H1 (cell line): ENCODE measurements at regions not wholly inside any gene's neighbourhood (a gene's known extent, or its start where the extent isn't known, plus 50 kb on each side); places are given as distances from the start of the nearest gene placed in this dataset.

Experiments
- CTCF ChIA-PET: fragments of 300-600 bp; sonication (Branson Sonifier 250); formaldehyde crosslinking; loops from one replicate; lab custom pipeline; 2021; ENCODE audit not compliant: partially characterized antibody; lab: Charles Lee
- POLR2A ChIA-PET: fragments of 300-600 bp; sonication (Branson Sonifier 250); formaldehyde crosslinking; loops from one replicate; lab custom pipeline; 2021; ENCODE audit warnings: inconsistent platforms; ENCODE audit not compliant: partially characterized antibody; lab: Charles Lee
- DNase-seq, 2 experiments: peaks; one replicate each; pipeline versions ENCODE4 v3.0.0 to v3.0.0-alpha.2; 2010 to 2022; ENCODE audit warnings: low spot score in 2 of 2, low read depth in 1 of 2, mixed read lengths in 1 of 2
- FAIRE-seq: peaks from 2 replicates; lab custom pipeline; 2011; peaks lifted over from hg19 to GRCh38; lab: Jason Lieb, UNC
- H2AFZ ChIP-seq: 2 replicates; pipeline ENCODE4 v1.8.1; 2012; ENCODE audit warnings: low read length, inconsistent platforms
- H2AK5ac ChIP-seq: 2 replicates; pipeline ENCODE4 v1.6.1; 2013; ENCODE audit warnings: low read depth, low read length
- H2BK120ac ChIP-seq: replicated peaks from 2 replicates; pipeline ENCODE3; 2013; ENCODE audit warnings: low read depth, low read length, inconsistent platforms
- H2BK12ac ChIP-seq: 2 replicates; pipeline ENCODE4 v1.6.1; 2013; ENCODE audit warnings: low read depth, low read length
- H2BK15ac ChIP-seq: 2 replicates; pipeline ENCODE4 v1.6.1; 2013; ENCODE audit warnings: low read length
- H2BK20ac ChIP-seq: 2 replicates; pipeline ENCODE4 v1.6.1; 2013; ENCODE audit warnings: low read length
- H2BK5ac ChIP-seq: 2 replicates; pipeline ENCODE4 v1.6.1; 2013; ENCODE audit warnings: low read depth, low read length
- H3K14ac ChIP-seq: 2 replicates; pipeline ENCODE4 v1.6.1; 2013; ENCODE audit warnings: inconsistent platforms; ENCODE audit not compliant: insufficient read length
- H3K18ac ChIP-seq: 2 replicates; pipeline ENCODE4 v1.6.1; 2013; ENCODE audit warnings: low read length; ENCODE audit errors: extremely low read depth
- H3K23ac ChIP-seq: 2 replicates; pipeline ENCODE4 v1.6.1; 2013; ENCODE audit warnings: inconsistent platforms; ENCODE audit not compliant: insufficient read length
- H3K23me2 ChIP-seq: 2 replicates; pipeline ENCODE4 v1.6.1; 2013; ENCODE audit warnings: low read depth, low read length
- H3K27ac ChIP-seq: 2 replicates; pipeline ENCODE4 v1.6.1; 2011; ENCODE audit warnings: low read depth, low read length, inconsistent platforms
- H3K27me3 ChIP-seq, 4 experiments: replicated peaks in 1 of 4; 1 replicate in 1 of 4; 2 replicates in 3 of 4; pipeline versions ENCODE4 v1.6.1 to v1.8.1; 2011 to 2013; ENCODE audit warnings: low read length in 3 of 4, mild to moderate bottlenecking in 3 of 4, inconsistent platforms in 2 of 4, mixed read lengths in 2 of 4, moderate library complexity in 1 of 4; ENCODE audit not compliant: control insufficient read depth in 3 of 4, insufficient read depth in 3 of 4; ENCODE audit errors: extremely low read depth in 1 of 4
- H3K36me3 ChIP-seq, 4 experiments: 2 replicates each; pipeline versions ENCODE4 v1.6.1 to v1.8.1; 2011 to 2013; ENCODE audit warnings: mild to moderate bottlenecking in 4 of 4, low read length in 3 of 4, moderate library complexity in 2 of 4, control low read depth in 1 of 4, inconsistent platforms in 1 of 4; ENCODE audit not compliant: insufficient read depth in 4 of 4, control insufficient read depth in 2 of 4
- H3K4ac ChIP-seq: replicated peaks from 2 replicates; pipeline ENCODE3; 2013; ENCODE audit warnings: low read length, low read depth, mixed read lengths, inconsistent platforms; ENCODE audit not compliant: insufficient read length
- H3K4me1 ChIP-seq, 4 experiments: replicated peaks in 1 of 4; 1 replicate in 1 of 4; 2 replicates in 3 of 4; pipeline versions ENCODE4 v1.6.1 to v1.8.1; 2011 to 2013; ENCODE audit warnings: low read length in 3 of 4, inconsistent platforms in 2 of 4, mixed read lengths in 1 of 4; ENCODE audit not compliant: insufficient read depth in 4 of 4, control insufficient read depth in 3 of 4
- H3K4me2 ChIP-seq, 2 experiments: 2 replicates each; pipeline versions ENCODE4 v1.6.1 to v1.8.1; 2011 to 2013; ENCODE audit warnings: low read depth in 2 of 2, low read length in 2 of 2, control low read depth in 1 of 2, inconsistent platforms in 1 of 2, mild to moderate bottlenecking in 1 of 2; ENCODE audit not compliant: insufficient read depth in 1 of 2
- H3K4me3 ChIP-seq, 4 experiments: fragments of 200-600, 300-600 bp in 1 of 4; sonication (generic), shearing (Covaris generic), sonication (Bioruptor Twin) in 1 of 4; 2 replicates each; pipeline versions ENCODE4 v1.5.1 to v1.8.1; 2011 to 2016; ENCODE audit warnings: low read length in 4 of 4, low read depth in 3 of 4, control low read depth in 2 of 4, inconsistent platforms in 2 of 4, mild to moderate bottlenecking in 2 of 4, mixed read lengths in 1 of 4, moderate library complexity in 1 of 4; ENCODE audit not compliant: insufficient read depth in 2 of 4; ENCODE audit errors: extremely low read depth in 1 of 4
- H3K56ac ChIP-seq: replicated peaks from 2 replicates; pipeline ENCODE3; 2013; ENCODE audit warnings: low read depth, mild to moderate bottlenecking, mixed read lengths, low read length, inconsistent platforms; ENCODE audit not compliant: insufficient read length
- H3K79me1 ChIP-seq: 2 replicates; pipeline ENCODE4 v1.6.1; 2013; ENCODE audit warnings: low read depth, low read length, control low read depth
- H3K79me2 ChIP-seq, 2 experiments: 2 replicates each; pipeline versions ENCODE4 v1.6.1 to v1.8.1; 2012 to 2013; ENCODE audit warnings: low read length in 2 of 2, mild to moderate bottlenecking in 2 of 2, inconsistent platforms in 1 of 2; ENCODE audit not compliant: insufficient read depth in 2 of 2, control insufficient read depth in 1 of 2
- H3K9ac ChIP-seq, 4 experiments: replicated peaks in 1 of 4; 1 replicate in 1 of 4; 2 replicates in 3 of 4; pipeline versions ENCODE4 v1.6.1 to v1.8.1; 2011 to 2013; ENCODE audit warnings: low read depth in 3 of 4, low read length in 3 of 4, control low read depth in 2 of 4, mild to moderate bottlenecking in 2 of 4, moderate library complexity in 2 of 4, inconsistent platforms in 1 of 4; ENCODE audit errors: extremely low read depth in 1 of 4
- H3K9me3 ChIP-seq, 2 experiments: 2 replicates each; pipeline versions ENCODE4 v1.6.1 to v1.8.1; 2012 to 2013; ENCODE audit warnings: mild to moderate bottlenecking in 2 of 2, moderate library complexity in 2 of 2, control low read depth in 1 of 2, inconsistent platforms in 1 of 2, low read depth in 1 of 2, low read length in 1 of 2, mixed read lengths in 1 of 2; ENCODE audit not compliant: insufficient read depth in 2 of 2
- H4K20me1 ChIP-seq, 2 experiments: replicated peaks in 1 of 2; 2 replicates each; pipeline versions ENCODE3 to v1.8.1; 2011 to 2013; ENCODE audit warnings: inconsistent platforms in 2 of 2, low read length in 2 of 2, mild to moderate bottlenecking in 1 of 2; ENCODE audit not compliant: insufficient read depth in 2 of 2, control insufficient read depth in 1 of 2
- H4K5ac ChIP-seq: 2 replicates; pipeline ENCODE4 v1.6.1; 2013; ENCODE audit warnings: low read length, low read depth, mixed read lengths, inconsistent platforms; ENCODE audit not compliant: insufficient read length
- H4K8ac ChIP-seq: 2 replicates; pipeline ENCODE4 v1.8.0; 2013; ENCODE audit warnings: mild to moderate bottlenecking, moderate library complexity, low read length, inconsistent platforms; ENCODE audit not compliant: insufficient read depth; ENCODE audit errors: extremely low read depth
- H4K91ac ChIP-seq: replicated peaks from 2 replicates; pipeline ENCODE3; 2013; ENCODE audit warnings: low read length, mixed read lengths, inconsistent platforms; ENCODE audit not compliant: insufficient read length
- RNF2 ChIP-seq: fragments of 200-900, 300-1000 bp; sonication (generic); IDR thresholded peaks from 2 replicates; pipeline ENCODE4 v1.7.1; 2016; ENCODE audit warnings: borderline replicate concordance, low read depth, mild to moderate bottlenecking, antibody characterized with exemption, low read length; ENCODE audit not compliant: poor library complexity, severe bottlenecking; ENCODE audit errors: missing control alignments
- SRF ChIP-seq: IDR thresholded peaks from 2 replicates; pipeline ENCODE4 v1.6.1; 2011; ENCODE audit warnings: mild to moderate bottlenecking, low read depth, low read length, moderate library complexity
- ZNF274 ChIP-seq: IDR thresholded peaks from 2 replicates; pipeline ENCODE4 v1.7.0; 2012; ENCODE audit warnings: low read length, borderline replicate concordance; ENCODE audit errors: extremely low read depth
- WGBS, 2 experiments: shearing (Covaris generic) in 1 of 2; methylation state at CpG; one replicate each; pipeline versions ENCODE4 v1.1.6 to v1.1.7; 2013 to 2015; ENCODE audit warnings: low lambda C conversion rate in 2 of 2, mixed read lengths in 2 of 2, inconsistent platforms in 1 of 2, low coverage in 1 of 2, missing lambda C conversion rate in 1 of 2; ENCODE audit not compliant: insufficient replicate concordance in 2 of 2, insufficient coverage in 1 of 2, insufficient read length in 1 of 2; ENCODE audit errors: extremely low coverage in 1 of 2, missing lambda C conversion rate in 1 of 2; 5-methylcytosine and 5-hydroxymethylcytosine counted together

- H3K23ac ChIP-seq = no peak overlapping the region
- H2AK5ac ChIP-seq = no peak overlapping the region
- no peaks in the 10 kb centered on the region for H3K23me2 ChIP-seq
- H4K5ac ChIP-seq = no peak overlapping the region
- no peak overlapping the region for H3K4me3 ChIP-seq
- peak overlapping the region; percentile 60; the same call in 1 of the 2 replicates for H2BK12ac ChIP-seq
- no peaks in the 10 kb centered on the region for H3K79me2 ChIP-seq
- H2BK120ac ChIP-seq = no peak overlapping the region
- no peak overlapping the region for H3K14ac ChIP-seq
- TF ChIP-seq RNF2 (no peak), ZNF274 (no peak), SRF (no peak)
- peak overlapping the region; percentile 34; the same call in 1 of the 2 replicates for H2BK20ac ChIP-seq
- H4K20me1 ChIP-seq = no peaks in the 10 kb centered on the region
- no peaks in the 10 kb centered on the region for H3K9me3 ChIP-seq
- no peak overlapping the region for H4K91ac ChIP-seq
- CTCF ChIA-PET = interaction anchor here (1.2 kb wide), 1 partner anchor 11 kb away, joined by 4 read pairs; no protein-coding TSS in a partner anchor
- 83% methylated on average over 13 of the region's 13 CpGs; no CpG with 5 or more reads in 1 of the 2 experiments for WGBS, 2 experiments
- H3K27me3 ChIP-seq = no peaks in the 10 kb centered on the region
- no peaks in the 10 kb centered on the region for H3K79me1 ChIP-seq
- POLR2A ChIA-PET = interaction anchor here (1.1 kb wide), 1 partner anchor 108 kb away, joined by 3 read pairs; no protein-coding TSS in a partner anchor
- peak overlapping the region; percentile 31; the same call in 1 of the 2 replicates for H2BK15ac ChIP-seq
- H3K9ac ChIP-seq = no peak overlapping the region
- DNase-seq (peak in 1 of 2 experiments; percentile 56), FAIRE-seq (no peak)
- peak overlapping the region; percentile 81; the same call in 1 of the 2 replicates for H4K8ac ChIP-seq
- H3K4ac ChIP-seq = no peak overlapping the region
- H2BK5ac ChIP-seq = 0 out of 2 replicates have a peak overlapping the region, but pooled peaks have one; percentile 35
- H3K36me3 ChIP-seq = no peaks in the 10 kb centered on the region
- H3K4me1 ChIP-seq = peaks cover 2 to 13% (median 7%) of the 10 kb centered on the region in 4 experiments; a peak in 5 of 7 replicates
- no peak overlapping the region for H3K56ac ChIP-seq
- H3K27ac ChIP-seq = no peak overlapping the region
- H3K4me2 ChIP-seq = no peak overlapping the region
- H2AFZ ChIP-seq = peak overlapping the region; percentile 91; the same call in 1 of the 2 replicates
- peak overlapping the region; percentile 9; the same call in 1 of the 2 replicates for H3K18ac ChIP-seq
Observed at GRCh38 chr4:153064571-153064970, 128.4 kb downstream of the FHDC1 start.
